C4-2B (cell line): ENCODE measurements at regions not wholly inside any gene's neighbourhood (a gene's known extent, or its start where the extent isn't known, plus 50 kb on each side); places are given as distances from the start of the nearest gene placed in this dataset.

Experiments used
- CTCF ChIP-seq: fragments of 450-650 bp; conservative IDR thresholded peaks from 2 replicates; pipeline ENCODE4 v1.5.1; 2017; ENCODE audit warnings: mild to moderate bottlenecking
- ZFX ChIP-seq: fragments of 450-650 bp; IDR thresholded peaks from 2 replicates; pipeline ENCODE4 v1.6.1; 2017

DNA sequence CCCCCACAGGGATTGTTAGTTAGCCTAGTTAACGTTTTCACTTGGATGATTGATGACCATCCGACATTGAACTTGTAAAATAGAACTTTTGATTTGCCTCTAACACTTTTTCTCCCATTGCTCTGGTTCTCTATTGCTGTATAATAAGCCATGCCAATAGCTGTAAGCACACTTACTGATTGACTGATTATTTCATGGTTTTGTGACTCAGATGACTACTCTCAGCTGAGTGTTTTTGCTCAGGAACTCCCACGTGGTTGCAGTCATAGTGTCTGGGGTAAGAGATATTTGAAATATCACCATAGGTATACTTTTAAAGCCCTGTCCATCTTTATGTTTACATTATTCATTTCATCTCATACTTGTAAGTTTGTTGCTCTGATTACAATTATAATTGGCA, 1285.5 kb downstream of the STIM2 start:
- TF ChIP-seq CTCF, result no peak
- TF ChIP-seq ZFX, result no peak
